Peyer's patch (tissue), 4 donors: ENCODE measurements at regions not wholly inside any gene's neighbourhood (a gene's known extent, or its start where the extent isn't known, plus 50 kb on each side); places are given as distances from the start of the nearest gene placed in this dataset.

Source experiments
- DNase-seq, 3 donors: peaks; one replicate each; pipeline ENCODE4 v3.0.0-alpha.2; 2017 to 2019
- H3K27ac ChIP-seq, 4 donors: fragments of 200-600 bp; sonication (generic); one replicate each; pipeline ENCODE4 v1.5.1; 2016 to 2019
- H3K27me3 ChIP-seq, 2 donors: fragments of 200-600 bp; sonication (generic); one replicate each; pipeline ENCODE4 v1.5.1; 2019
- H3K36me3 ChIP-seq, 3 donors: fragments of 200-600 bp; sonication (generic); one replicate each; pipeline ENCODE4 v1.5.1; 2016 to 2019
- H3K4me1 ChIP-seq, 4 donors: fragments of 200-600 bp; sonication (generic); one replicate each; pipeline ENCODE4 v1.5.1; 2016 to 2019
- H3K4me3 ChIP-seq, 4 donors: fragments of 200-600 bp; sonication (generic); 1 replicate in 3 of 4; 2 replicates in 1 of 4; pipeline ENCODE4 v1.5.1; 2016 to 2019; ENCODE audit warnings: mild to moderate bottlenecking in 1 of 4
- H3K9me3 ChIP-seq, 4 donors: fragments of 200-600 bp; sonication (generic); one replicate each; pipeline ENCODE4 v1.5.1; 2016 to 2019; ENCODE audit warnings: mild to moderate bottlenecking in 1 of 4
- CTCF ChIP-seq, 6 experiments: fragments of 450-650 bp in 4 of 6; fragments of 200-600 bp in 2 of 6; sonication (generic) in 1 of 6; IDR thresholded peaks; one replicate each; pipeline ENCODE4 v1.5.1; 2017 to 2019; ENCODE audit warnings: antibody characterized with exemption in 6 of 6, mild to moderate bottlenecking in 3 of 6, moderate library complexity in 1 of 6
- POLR2A ChIP-seq, 2 donors: fragments of 450-650 bp; IDR thresholded peaks; one replicate each; pipeline ENCODE4 v1.5.1; 2017; ENCODE audit warnings: antibody characterized with exemption in 2 of 2, mild to moderate bottlenecking in 2 of 2, moderate library complexity in 2 of 2

DNA sequence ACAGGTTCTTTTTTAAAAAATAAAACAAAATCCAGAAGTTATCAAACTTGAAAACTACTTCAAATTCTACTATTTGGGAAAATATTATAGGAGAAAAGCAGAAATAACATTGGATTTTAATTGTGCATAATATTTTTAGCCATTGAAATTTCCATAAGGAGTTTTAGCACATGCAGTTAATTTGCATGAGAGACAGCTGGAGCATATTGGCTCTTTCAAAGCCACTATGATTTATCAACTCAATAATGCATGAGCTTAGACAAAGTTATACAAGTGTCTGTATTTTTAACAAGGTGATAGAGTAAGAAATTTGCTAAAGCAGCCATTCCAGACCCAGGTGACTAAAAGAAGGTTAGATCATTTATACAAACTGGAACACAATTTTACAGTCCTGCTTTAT lies 189.0 kb upstream of the TFAP2D start:
- no peaks in the 10 kb centered on the region for H3K27me3 ChIP-seq
- no peak for TF ChIP-seq POLR2A (IDR thresholded peaks at IDR 0.05)
- TF ChIP-seq CTCF (IDR thresholded peaks at IDR 0.05): no peak
- H3K4me3 ChIP-seq: no peak overlapping the region
- DNase-seq: no peak
- no peaks in the 10 kb centered on the region for H3K36me3 ChIP-seq
- no peaks in the 10 kb centered on the region for H3K4me1 ChIP-seq
- no peak overlapping the region for H3K27ac ChIP-seq
- H3K9me3 ChIP-seq: no peaks in the 10 kb centered on the region

DNA sequence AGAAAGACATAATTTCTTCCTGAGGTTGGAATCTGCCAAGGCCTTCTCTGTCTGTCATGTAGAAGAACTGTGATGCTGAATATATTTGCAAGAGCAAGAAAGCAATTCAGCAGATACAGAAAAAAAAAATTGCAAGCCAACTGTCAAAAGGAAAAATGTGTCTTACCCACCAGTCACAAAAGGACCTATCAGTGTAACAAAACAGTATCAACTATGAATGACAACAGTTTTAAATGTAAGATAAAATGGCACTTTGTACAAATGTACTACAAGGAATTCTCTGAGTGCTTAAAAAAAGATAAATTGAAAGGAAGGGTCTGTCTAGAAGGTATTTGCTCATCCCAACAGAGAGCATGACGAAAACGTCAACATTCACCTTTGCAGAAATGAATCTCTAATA lies 185.3 kb upstream of the TFAP2D start:
- no peaks in the 10 kb centered on the region for H3K27me3 ChIP-seq
- DNase-seq: no peak
- no peaks in the 10 kb centered on the region for H3K4me1 ChIP-seq
- H3K9me3 ChIP-seq: no peaks in the 10 kb centered on the region
- TF ChIP-seq CTCF (IDR thresholded peaks at IDR 0.05) (no peak), POLR2A (IDR thresholded peaks at IDR 0.05) (no peak)
- H3K4me3 ChIP-seq: no peak overlapping the region
- no peaks in the 10 kb centered on the region for H3K36me3 ChIP-seq
- no peak overlapping the region for H3K27ac ChIP-seq

- H3K27ac ChIP-seq: no peak overlapping the region
- H3K27me3 ChIP-seq: no peaks in the 10 kb centered on the region
- H3K4me1 ChIP-seq: no peaks in the 10 kb centered on the region
- no peaks in the 10 kb centered on the region for H3K36me3 ChIP-seq
- DNase-seq: no peak
- TF ChIP-seq POLR2A (IDR thresholded peaks at IDR 0.05): no peak
- no peak for TF ChIP-seq CTCF (IDR thresholded peaks at IDR 0.05)
- no peak overlapping the region for H3K4me3 ChIP-seq
- no peaks in the 10 kb centered on the region for H3K9me3 ChIP-seq
Observed at GRCh38 chr6:50539447-50539846, 173.9 kb upstream of the TFAP2D start.

- Histone ChIP-seq H3K36me3 (no peaks in the 10 kb centered on the region), H3K4me1 (no peaks in the 10 kb centered on the region), H3K27me3 (no peaks in the 10 kb centered on the region), H3K9me3 (no peaks in the 10 kb centered on the region), H3K4me3 (no peak overlapping the region), H3K27ac (no peak overlapping the region)
- no peak for DNase-seq
- TF ChIP-seq CTCF (IDR thresholded peaks at IDR 0.05) (no peak), POLR2A (IDR thresholded peaks at IDR 0.05) (no peak)
Observed at GRCh38 chr6:50541941-50542340, 171.4 kb upstream of the TFAP2D start.

DNA sequence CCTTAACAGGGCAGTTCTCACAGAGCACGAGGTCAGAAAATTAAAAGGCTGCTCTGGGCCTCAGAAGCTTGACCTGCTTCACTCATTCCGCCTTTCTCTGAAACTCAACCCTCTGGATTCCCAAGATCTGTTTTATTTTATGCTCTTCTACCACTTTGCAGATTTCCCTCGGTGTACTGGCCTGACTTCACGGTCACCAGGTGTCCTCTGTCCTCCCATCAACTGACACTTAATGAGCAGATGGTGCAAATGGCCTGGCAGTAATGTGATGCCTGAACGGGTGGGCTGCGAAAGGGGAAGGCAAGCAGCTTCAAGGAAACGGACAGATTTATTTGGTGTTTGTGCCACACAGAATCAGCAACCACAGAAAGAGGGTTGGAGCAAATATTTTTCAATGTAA lies 169.7 kb upstream of the TFAP2D start:
- Histone ChIP-seq H3K9me3 (no peaks in the 10 kb centered on the region), H3K27me3 (no peaks in the 10 kb centered on the region), H3K36me3 (no peaks in the 10 kb centered on the region), H3K4me1 (no peaks in the 10 kb centered on the region), H3K4me3 (no peak overlapping the region), H3K27ac (no peak overlapping the region)
- no peak for DNase-seq
- TF ChIP-seq POLR2A (IDR thresholded peaks at IDR 0.05): no peak
- no peak for TF ChIP-seq CTCF (IDR thresholded peaks at IDR 0.05)

- Histone ChIP-seq H3K27me3 (no peaks in the 10 kb centered on the region), H3K36me3 (no peaks in the 10 kb centered on the region), H3K9me3 (no peaks in the 10 kb centered on the region), H3K4me1 (no peaks in the 10 kb centered on the region), H3K4me3 (no peak overlapping the region), H3K27ac (no peak overlapping the region)
- no peak for TF ChIP-seq POLR2A (IDR thresholded peaks at IDR 0.05)
- TF ChIP-seq CTCF (IDR thresholded peaks at IDR 0.05): no peak
- DNase-seq: no peak
Observed at GRCh38 chr6:50549026-50549425, 164.3 kb upstream of the TFAP2D start.
